ENCODE measurements at regions not wholly inside any gene's neighbourhood (a gene's known extent, or its start where the extent isn't known, plus 50 kb on each side); places are given as distances from the start of the nearest gene placed in this dataset.
"Not testable (repeated sequence)": the region's sequence is repeated elsewhere in the genome, so short reads cannot be mapped to it uniquely, and the experiment has no call there.

DNA sequence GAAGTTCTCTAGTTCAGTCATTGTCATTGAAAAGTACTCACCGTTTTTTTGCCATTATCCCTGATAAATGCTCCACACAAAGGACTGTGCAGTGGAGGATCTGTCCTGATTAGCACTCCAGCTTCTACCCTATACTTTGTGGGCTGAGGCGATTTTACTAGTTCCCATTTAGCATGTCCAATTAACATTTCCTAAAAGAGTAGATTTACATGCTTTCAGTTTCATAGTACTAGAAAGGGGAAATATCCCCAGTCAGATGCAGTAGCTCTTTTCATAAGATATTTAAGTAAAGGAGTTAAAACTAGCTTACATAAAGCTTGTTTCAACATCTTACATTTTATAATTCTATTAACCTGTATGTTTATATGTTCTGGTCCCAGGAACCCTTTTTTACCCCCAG lies 144.9 kb upstream of the APOOL start:
- DNase-seq (ENCODE audit: low spot score), result not testable (repeated sequence)

DNA sequence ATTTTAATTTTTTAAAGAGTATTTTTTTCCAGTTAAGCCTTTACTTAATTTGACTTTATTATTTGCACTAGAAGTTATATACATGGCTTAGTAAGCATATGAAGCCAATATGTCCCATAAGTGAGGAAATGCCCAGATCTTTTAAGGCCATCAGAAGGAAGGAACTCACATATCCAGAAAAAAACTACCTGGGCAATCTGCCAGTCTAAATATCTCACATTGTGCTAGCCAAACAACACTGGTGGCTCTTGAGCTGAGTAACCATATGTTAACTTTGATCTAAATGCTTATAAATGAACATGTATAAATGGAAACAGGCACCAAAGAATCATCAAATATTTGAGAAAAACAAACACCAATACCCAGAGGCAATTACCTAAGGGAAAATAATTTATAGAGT lies 138.6 kb upstream of the APOOL start:
- no peak for DNase-seq (ENCODE audit: low spot score)

DNA sequence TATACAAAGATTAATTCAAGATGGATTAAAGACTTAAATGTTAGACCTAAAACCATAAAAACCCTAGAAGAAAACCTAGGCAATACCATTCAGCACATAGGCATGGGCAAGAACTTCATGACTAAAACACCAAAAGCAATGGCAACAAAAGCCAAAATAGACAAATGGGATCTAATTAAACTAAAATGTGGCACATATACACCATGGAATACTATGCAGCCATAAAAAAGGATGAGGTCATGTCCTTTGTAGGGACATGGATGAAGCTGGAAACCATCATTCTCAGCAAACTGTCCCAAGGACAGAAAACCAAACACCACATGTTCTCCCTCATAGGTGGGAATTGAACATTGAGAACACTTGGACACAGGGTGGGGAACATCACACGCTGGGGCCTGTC lies 133.4 kb upstream of the APOOL start:
- not testable (repeated sequence) for DNase-seq (ENCODE audit: low spot score)

DNA sequence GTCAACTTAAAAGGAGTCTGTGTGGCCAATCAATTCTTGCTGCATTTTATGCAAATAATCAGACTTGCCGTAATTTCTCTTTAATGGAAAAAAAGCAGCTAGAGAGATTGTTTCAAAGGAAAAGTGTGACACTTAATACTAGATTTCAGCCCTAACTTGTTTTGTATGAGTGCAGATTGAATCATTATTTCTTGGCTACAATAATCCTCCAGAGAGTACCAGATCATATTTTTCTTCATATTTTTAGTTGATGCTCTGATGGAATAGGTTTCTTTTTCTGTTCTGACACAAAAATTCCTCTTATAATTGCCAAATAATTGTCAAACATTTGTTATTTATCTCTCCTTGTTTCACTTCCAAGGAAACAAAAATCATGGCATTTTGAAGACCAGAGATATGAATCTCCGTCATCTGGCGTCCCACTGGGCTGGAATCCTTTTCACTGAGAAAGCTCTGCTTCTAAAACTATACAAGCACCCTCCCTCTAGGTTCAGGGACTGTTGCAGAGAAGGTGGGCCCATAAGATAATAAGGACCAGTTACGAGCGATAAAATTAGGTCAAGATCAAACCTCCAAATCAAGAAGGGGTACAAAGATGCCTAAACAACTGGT lies 131.4 kb upstream of the APOOL start:
- not testable (repeated sequence) for DNase-seq (ENCODE audit: low spot score)

DNA sequence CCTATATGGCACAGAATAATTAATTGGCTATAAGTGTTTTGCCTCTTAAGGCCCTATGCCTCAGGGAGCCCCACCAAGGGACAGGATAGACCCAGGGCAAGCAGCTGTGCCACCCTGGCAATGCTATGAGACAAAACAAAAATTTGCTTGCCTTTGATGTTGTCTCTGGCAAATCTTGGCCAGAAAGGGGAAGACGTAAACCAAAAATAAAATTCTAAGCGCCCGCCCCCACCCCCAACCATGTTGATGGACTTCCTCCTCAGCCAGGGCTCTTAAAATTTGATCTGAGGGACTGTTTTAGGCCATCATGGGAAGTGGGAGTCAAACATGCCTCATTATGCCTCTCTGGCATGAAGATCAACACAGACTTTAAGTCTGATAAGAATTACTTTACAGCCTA lies 130.5 kb upstream of the APOOL start:
- DNase-seq (ENCODE audit: low spot score), result no peak

DNA sequence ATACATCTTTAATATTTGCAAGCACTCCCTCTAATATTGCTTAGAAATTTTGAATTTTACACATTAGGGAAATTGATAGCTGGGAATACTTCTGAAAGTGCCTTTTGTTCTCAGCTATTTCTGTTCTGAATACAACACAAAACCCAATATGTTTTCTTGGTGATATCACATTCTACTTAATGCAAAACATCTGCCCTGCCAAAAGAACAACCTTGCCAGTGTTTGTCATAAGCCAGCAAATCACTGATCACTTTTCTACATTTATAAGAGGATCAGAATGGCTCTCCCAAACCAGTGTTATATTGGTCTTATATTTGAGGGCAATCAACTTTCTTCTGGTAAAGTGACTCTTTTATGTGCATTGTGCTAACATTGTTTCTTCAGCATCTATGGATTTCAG lies 126.8 kb upstream of the APOOL start:
- DNase-seq (ENCODE audit: low spot score), result no peak

DNA sequence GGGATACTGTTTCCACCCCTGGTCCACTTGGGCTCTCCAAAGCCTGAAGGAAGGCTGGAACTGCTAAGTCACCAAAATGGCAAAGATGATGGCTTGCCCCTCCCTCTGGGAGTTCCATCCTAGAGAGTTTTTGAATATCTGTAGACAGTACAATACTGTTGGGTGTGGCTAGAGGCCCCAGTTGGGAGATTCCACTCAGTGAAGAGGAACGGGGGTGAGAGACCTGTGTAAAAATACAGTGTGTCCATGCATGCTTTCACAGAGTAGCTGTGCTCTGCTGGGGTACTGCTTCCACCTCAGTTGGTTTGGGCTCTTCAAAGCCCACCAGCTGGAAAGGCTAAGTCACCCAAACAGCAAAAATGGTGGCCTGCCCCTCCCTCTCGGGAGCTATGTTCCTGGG lies 109.8 kb upstream of the APOOL start:
- DNase-seq (ENCODE audit: low spot score), result no peak

DNA sequence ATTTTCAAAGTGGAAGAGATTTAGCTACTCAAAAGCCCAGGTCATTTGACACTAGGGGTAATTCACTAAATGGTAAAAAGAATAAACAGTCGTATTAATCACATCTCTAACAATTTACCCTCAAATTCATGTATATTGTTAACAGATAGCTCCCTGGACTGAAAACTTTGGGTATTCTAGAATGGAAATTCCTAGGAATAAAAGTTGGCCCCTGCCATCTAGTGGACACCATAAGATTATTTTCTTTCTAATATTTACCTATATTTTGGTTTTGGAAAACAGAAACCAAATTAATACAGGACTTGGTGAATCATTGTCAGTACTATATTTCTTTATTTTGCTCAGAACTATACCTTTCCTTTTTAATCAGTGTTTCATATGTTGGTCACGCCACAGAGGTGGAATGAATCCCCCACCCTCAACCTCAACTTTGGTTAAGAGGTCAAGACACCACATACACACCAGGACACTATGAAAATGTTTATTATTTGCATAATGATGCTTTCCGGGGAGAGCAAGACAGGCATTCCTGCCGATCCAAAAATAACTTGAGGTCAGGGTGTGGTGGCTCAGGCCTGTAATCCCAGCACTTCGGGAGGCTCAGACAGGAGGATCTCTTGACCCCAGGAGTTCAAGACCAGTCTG lies 96.2 kb upstream of the APOOL start:
- no peak for DNase-seq (ENCODE audit: low spot score)

DNA sequence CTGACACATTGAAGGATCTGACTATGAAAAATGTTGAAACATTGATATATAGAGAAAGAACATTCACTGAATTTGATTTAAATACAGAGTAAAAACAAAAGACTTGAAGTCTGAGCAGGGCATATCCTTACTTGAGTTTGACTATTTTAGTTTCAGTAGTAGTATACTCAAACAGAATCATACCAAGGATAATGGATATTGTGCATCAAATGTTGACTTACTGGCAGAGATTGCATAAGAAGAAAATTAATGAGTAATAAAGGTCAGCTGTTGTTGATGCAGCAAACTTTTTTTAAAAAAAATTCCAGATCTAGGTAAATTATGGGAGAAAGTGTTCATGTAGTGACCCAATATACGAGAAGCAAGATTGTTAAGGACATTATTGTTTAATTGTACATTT lies 94.5 kb upstream of the APOOL start:
- no peak for DNase-seq (ENCODE audit: low spot score)

DNA sequence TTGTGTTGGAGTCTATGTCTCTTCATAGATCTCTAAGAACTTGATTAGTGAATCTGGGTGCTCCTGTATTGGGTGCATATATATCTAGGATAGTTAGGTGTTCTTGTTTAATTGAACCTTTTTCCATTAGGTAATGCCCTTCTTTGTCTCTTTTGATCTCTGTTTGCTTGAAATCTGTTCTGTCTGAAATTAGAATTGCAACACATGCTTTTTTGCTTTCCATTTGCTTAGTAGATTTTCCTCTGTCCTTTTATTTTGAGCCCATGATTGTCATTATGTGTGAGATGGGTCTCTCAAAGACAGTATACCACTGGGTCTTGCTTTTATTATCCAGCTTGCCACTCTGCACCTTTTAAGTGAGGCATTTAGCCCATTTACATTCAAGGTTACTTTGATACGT lies 79.1 kb upstream of the APOOL start:
- no peak for DNase-seq (ENCODE audit: low spot score)

DNA sequence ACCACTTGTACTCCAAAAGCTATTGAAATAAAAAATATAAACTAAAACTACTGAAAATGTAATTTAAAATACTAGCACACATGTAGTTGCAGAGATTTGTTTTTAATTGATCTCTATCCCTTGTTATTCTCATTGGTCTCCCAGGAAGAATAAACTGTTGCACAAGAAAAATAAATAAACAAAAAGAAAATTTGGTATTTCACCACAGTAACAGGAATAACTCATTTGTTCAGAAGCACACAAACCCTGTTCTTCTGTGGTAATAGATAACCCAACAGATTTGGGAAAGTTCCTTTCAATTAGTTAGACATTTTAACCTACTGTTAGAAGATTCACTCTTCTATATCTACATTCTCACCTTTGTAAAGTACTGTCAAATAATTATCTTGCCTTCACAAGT lies 70.9 kb upstream of the APOOL start:
- DNase-seq (ENCODE audit: low spot score), result no peak

DNA sequence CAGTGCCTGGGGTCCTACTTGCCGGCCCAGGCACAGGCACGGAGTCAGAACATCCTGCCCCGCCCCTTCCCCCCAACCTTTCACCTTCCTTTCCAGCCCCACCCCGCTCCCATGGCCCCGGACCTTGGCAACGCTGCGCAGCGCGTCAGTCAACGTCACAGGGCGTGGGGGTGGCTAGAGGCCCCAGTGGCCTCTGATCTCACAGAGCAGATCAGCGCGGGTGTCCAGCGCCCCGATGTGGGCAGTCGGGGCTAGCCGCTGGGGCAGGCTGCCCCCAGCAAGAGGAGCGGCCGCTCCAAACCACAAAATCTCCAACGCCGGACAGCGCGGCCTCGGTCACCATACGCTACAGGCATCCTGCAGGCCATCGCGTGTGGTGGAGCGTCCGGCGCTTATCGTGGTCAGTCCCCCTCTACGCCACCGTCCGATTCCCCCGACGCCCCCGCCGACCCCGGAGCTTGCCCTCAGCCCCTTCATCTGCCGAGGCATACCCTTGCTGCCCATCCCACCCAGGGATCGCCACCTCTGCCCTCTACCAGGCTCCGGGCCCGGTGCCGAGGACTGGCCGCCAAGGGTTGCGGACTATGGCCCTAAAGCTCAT lies 69.6 kb upstream of the APOOL start:
- no peak for DNase-seq (ENCODE audit: low spot score)
